Erythroblast (primary cell): ENCODE measurements at regions not wholly inside any gene's neighbourhood (a gene's known extent, or its start where the extent isn't known, plus 50 kb on each side); places are given as distances from the start of the nearest gene placed in this dataset.

Experiments
- GATA1 ChIP-seq: IDR thresholded peaks from 2 replicates; pipeline ENCODE4 v1.6.1; 2011; ENCODE audit warnings: low read depth, mild to moderate bottlenecking, control low read depth, low read length, moderate library complexity
- POLR2A ChIP-seq: IDR thresholded peaks from 2 replicates; pipeline ENCODE4 v1.6.1; 2011; ENCODE audit warnings: mild to moderate bottlenecking, low read length

GRCh38 chr1:243974451-243975292, 76.4 kb upstream of the ZBTB18 start:
- TF ChIP-seq POLR2A: no peak
- TF ChIP-seq GATA1: no peak
